Astrocyte (in vitro differentiated cells and primary cell): ENCODE measurements at regions not wholly inside any gene's neighbourhood (a gene's known extent, or its start where the extent isn't known, plus 50 kb on each side); places are given as distances from the start of the nearest gene placed in this dataset.
"Not testable (repeated sequence)": the region's sequence is repeated elsewhere in the genome, so short reads cannot be mapped to it uniquely, and the experiment has no call there.

Source experiments
- CTCF ChIP-seq: IDR thresholded peaks from 2 replicates; pipeline ENCODE4 v1.5.1; 2011; ENCODE audit warnings: low read depth, mild to moderate bottlenecking, inconsistent platforms, low read length, moderate library complexity; ENCODE audit not compliant: insufficient read depth
- EZH2 ChIP-seq: IDR thresholded peaks from 2 replicates; pipeline ENCODE4 v1.6.1; 2012; ENCODE audit warnings: mild to moderate bottlenecking, low read length, inconsistent platforms; ENCODE audit not compliant: insufficient read depth

- TF ChIP-seq CTCF, EZH2: not testable (repeated sequence)
Observed at GRCh38 chr22:25344366-25344765, 124.9 kb downstream of the CRYBB2 start.
